ENCODE measurements at regions not wholly inside any gene's neighbourhood (a gene's known extent, or its start where the extent isn't known, plus 50 kb on each side); places are given as distances from the start of the nearest gene placed in this dataset.

GRCh38 chr18:6593142-6593885 lies 136.2 kb upstream of the ARHGAP28 start:
- Histone ChIP-seq H3K9ac (ENCODE audit: insufficient read depth, low read length, poor library complexity, severe bottlenecking) (no peak overlapping the region), H3K36me3 (replicated peaks in 1 of 2; ENCODE audit: control insufficient read depth in 1 of 2, insufficient read depth in 2 of 2, low read length in 2 of 2) (no peaks in the 10 kb centered on the region), H3K4me2 (replicated peaks; ENCODE audit: extremely low read depth, low read length, poor library complexity, severe bottlenecking) (no peak overlapping the region), H3K27me3 (ENCODE audit: control insufficient read depth in 2 of 2, insufficient read depth in 2 of 2, low read length in 2 of 2) (no peaks in the 10 kb centered on the region), H3K27ac (ENCODE audit: low read depth in 1 of 2, low read length in 2 of 2) (no peak overlapping the region), H3K4me3 (replicated peaks in 1 of 3; ENCODE audit: low read depth in 2 of 3, low read length in 3 of 3) (no peak overlapping the region), H3K79me2 (ENCODE audit: insufficient read depth, low read length) (no peaks in the 10 kb centered on the region), H3K4me1 (ENCODE audit: control insufficient read depth in 1 of 2, insufficient read depth in 2 of 2, low read length in 2 of 2) (no peaks in the 10 kb centered on the region), H3K9me3 (replicated peaks in 1 of 2; ENCODE audit: control insufficient read depth in 1 of 2, insufficient read depth in 1 of 2, low read length in 2 of 2) (peaks cover 0 to 5% of the 10 kb centered on the region in 2 donors), H2AFZ (ENCODE audit: insufficient read depth, low read depth, low read length, poor library complexity, severe bottlenecking) (no peak overlapping the region), H4K20me1 (ENCODE audit: insufficient read depth, low read length) (no peaks in the 10 kb centered on the region)
- Mint-ChIP-seq H3K4me1 (no peaks in the 10 kb centered on the region), H3K9me3 (peaks cover 3 to 17% (median 7%) of the 10 kb centered on the region in 7 donors), H3K27ac (no peak overlapping the region), H3K4me3 (no peak overlapping the region), H3K36me3 (no peaks in the 10 kb centered on the region), H3K27me3 (ENCODE audit: low read depth in 3 of 3) (no peaks in the 10 kb centered on the region)
- intact Hi-C loops (cut with micrococcal nuclease) = no loop called here
- TF ChIP-seq CTCF (IDR thresholded peaks at IDR 0.05) = no peak
- no CpG with 5 or more reads among the region's 3 CpGs for whole genome bisulfite sequencing (ENCODE audit: insufficient coverage)
- no peak for DNase-seq

- H3K4me3 ChIP-seq (replicated peaks in 1 of 3; ENCODE audit: low read depth in 2 of 3, low read length in 3 of 3) = no peak overlapping the region
- no peak overlapping the region for H3K4me2 ChIP-seq (replicated peaks; ENCODE audit: extremely low read depth, low read length, poor library complexity, severe bottlenecking)
- Mint-ChIP-seq H3K9me3 (peaks cover 1 to 17% (median 7%) of the 10 kb centered on the region in 7 donors), H3K27ac (no peak overlapping the region), H3K36me3 (no peaks in the 10 kb centered on the region), H3K4me1 (no peaks in the 10 kb centered on the region), H3K27me3 (ENCODE audit: low read depth in 3 of 3) (peaks cover 0 to 2% (median 0%) of the 10 kb centered on the region in 3 donors), H3K4me3 (no peak overlapping the region)
- H3K27ac ChIP-seq (ENCODE audit: low read depth in 1 of 2, low read length in 2 of 2) = no peak overlapping the region
- no peak overlapping the region for H2AFZ ChIP-seq (ENCODE audit: insufficient read depth, low read depth, low read length, poor library complexity, severe bottlenecking)
- no peaks in the 10 kb centered on the region for H3K36me3 ChIP-seq (replicated peaks in 1 of 2; ENCODE audit: control insufficient read depth in 1 of 2, insufficient read depth in 2 of 2, low read length in 2 of 2)
- intact Hi-C loops (cut with micrococcal nuclease) = no loop called here
- no peaks in the 10 kb centered on the region for H4K20me1 ChIP-seq (ENCODE audit: insufficient read depth, low read length)
- no peak for DNase-seq
- no peaks in the 10 kb centered on the region for H3K4me1 ChIP-seq (ENCODE audit: control insufficient read depth in 1 of 2, insufficient read depth in 2 of 2, low read length in 2 of 2)
- 89% methylated on average over 3 of the region's 7 CpGs for WGBS (ENCODE audit: insufficient coverage)
- no peaks in the 10 kb centered on the region for H3K79me2 ChIP-seq (ENCODE audit: insufficient read depth, low read length)
- no peak for TF ChIP-seq CTCF (IDR thresholded peaks at IDR 0.05)
- H3K9ac ChIP-seq (ENCODE audit: insufficient read depth, low read length, poor library complexity, severe bottlenecking) = no peak overlapping the region
- no peaks in the 10 kb centered on the region for H3K27me3 ChIP-seq (ENCODE audit: control insufficient read depth in 2 of 2, insufficient read depth in 2 of 2, low read length in 2 of 2)
- H3K9me3 ChIP-seq (replicated peaks in 1 of 2; ENCODE audit: control insufficient read depth in 1 of 2, insufficient read depth in 1 of 2, low read length in 2 of 2) = peaks cover 0 to 12% of the 10 kb centered on the region in 2 donors
Measured at GRCh38 chr18:6595666-6596065, 133.8 kb upstream of the ARHGAP28 start.

Data from CD14-positive monocyte (primary cell).